K562 (cell line): ENCODE measurements at regions not wholly inside any gene's neighbourhood (a gene's known extent, or its start where the extent isn't known, plus 50 kb on each side); places are given as distances from the start of the nearest gene placed in this dataset.

ENCODE experiments used
- ATAC-seq: fragments of 200-7000 bp; cut with Tn5 transposase; 3 replicates; pipeline ENCODE4 v1.9.1; 2020; ENCODE audit warnings: moderate library complexity
- BruUV-seq: library from RNA; stranded (reverse); fragments of 400-500 nt; replicated peaks from 2 replicates; lab custom pipeline; 2021; lab: Mats Ljungman, UMichigan
- CTCF ChIA-PET: fragments of 300-600 bp; formaldehyde crosslinking; extraction: SDS; loops from one replicate; lab custom pipeline; 2021; ENCODE audit warnings: low intra/inter-chr PET ratio; lab: Yijun Ruan, JAX
- POLR2A ChIA-PET: fragments of 300-600, 350-650 bp; sonication (Branson Sonifier 250); formaldehyde crosslinking; extraction: SDS; loops from one replicate; lab custom pipeline; 2021; ENCODE audit warnings: antibody characterized with exemption, inconsistent platforms; lab: Yijun Ruan, JAX
- DNase-seq, 4 experiments: peaks; one replicate each; pipeline versions ENCODE4 v3.0.0 to v3.0.0-alpha.2; 2011 to 2018; ENCODE audit warnings: low spot score in 3 of 4, mixed read lengths in 3 of 4; ENCODE audit errors: extremely low read depth in 1 of 4
- FAIRE-seq: peaks from 2 replicates; lab custom pipeline; 2011; peaks lifted over from hg19 to GRCh38; lab: Jason Lieb, UNC
- H2AFZ ChIP-seq: 2 replicates; pipeline ENCODE4 v1.6.0; 2011; ENCODE audit warnings: low read depth, low read length, control low read depth, inconsistent platforms
- H3K27ac ChIP-seq: fragments of 200-600 bp; 3 replicates; pipeline ENCODE4 v1.8.0; 2011; ENCODE audit warnings: low read depth, mild to moderate bottlenecking, control low read depth, inconsistent platforms, low read length, moderate library complexity, mixed read lengths; ENCODE audit errors: extremely low read depth
- H3K27me3 ChIP-seq, 2 experiments: fragments of 300-600 bp in 1 of 2; 2 replicates in 1 of 2; 3 replicates in 1 of 2; pipeline versions ENCODE4 v1.6.0 to v1.8.0; 2011; ENCODE audit warnings: inconsistent platforms in 2 of 2, low read length in 2 of 2, mild to moderate bottlenecking in 1 of 2, mixed read lengths in 1 of 2, moderate library complexity in 1 of 2; ENCODE audit not compliant: control insufficient read depth in 2 of 2, insufficient read depth in 2 of 2
- H3K36me3 ChIP-seq: fragments of 300-600 bp; 3 replicates; pipeline ENCODE4 v1.8.0; 2011; ENCODE audit warnings: mild to moderate bottlenecking, low read length, inconsistent platforms; ENCODE audit not compliant: control insufficient read depth, insufficient read depth
- H3K4me1 ChIP-seq, 2 experiments: fragments of 200-600 bp in 1 of 2; replicated peaks in 1 of 2; 2 replicates in 1 of 2; 3 replicates in 1 of 2; pipeline versions ENCODE4 v1.5.1 to v1.8.0; 2011; ENCODE audit warnings: inconsistent platforms in 2 of 2, low read length in 2 of 2, mild to moderate bottlenecking in 1 of 2, mixed read lengths in 1 of 2, moderate library complexity in 1 of 2; ENCODE audit not compliant: control insufficient read depth in 2 of 2, insufficient read depth in 2 of 2
- H3K4me2 ChIP-seq: 2 replicates; pipeline ENCODE4 v1.6.1; 2011; ENCODE audit warnings: low read length, control low read depth, inconsistent platforms, mixed read lengths; ENCODE audit not compliant: insufficient read depth
- H3K4me3 ChIP-seq: fragments of 200-600 bp; sonication (generic), shearing (Covaris generic); 2 replicates; pipeline ENCODE4 v1.5.1; 2016; ENCODE audit warnings: control low read depth, inconsistent platforms
- H3K79me2 ChIP-seq: fragments of 200-600 bp; 3 replicates; pipeline ENCODE4 v1.8.0; 2011; ENCODE audit warnings: low read length, inconsistent platforms; ENCODE audit not compliant: control insufficient read depth, insufficient read depth
- H3K9ac ChIP-seq, 2 experiments: 2 replicates each; pipeline versions ENCODE4 v1.6.0 to v1.6.1; 2011; ENCODE audit warnings: low read depth in 2 of 2, low read length in 2 of 2, control low read depth in 1 of 2, inconsistent platforms in 1 of 2, mild to moderate bottlenecking in 1 of 2, mixed read lengths in 1 of 2; ENCODE audit not compliant: insufficient read depth in 1 of 2
- H3K9me1 ChIP-seq: one replicate; pipeline ENCODE4 v1.6.0; 2011; ENCODE audit warnings: inconsistent platforms, mild to moderate bottlenecking, low read length, moderate library complexity; ENCODE audit not compliant: control insufficient read depth, insufficient read depth
- H3K9me3 ChIP-seq: replicated peaks from 2 replicates; pipeline ENCODE4 v1.5.1; 2011; ENCODE audit warnings: low read depth, low read length, inconsistent platforms; ENCODE audit not compliant: control insufficient read depth, insufficient read depth
- H4K20me1 ChIP-seq: replicated peaks from 2 replicates; pipeline ENCODE4 v1.6.1; 2011; ENCODE audit warnings: low read length, inconsistent platforms, mixed read lengths; ENCODE audit not compliant: control insufficient read depth, insufficient read depth
- CBX5 ChIP-seq: IDR thresholded peaks from 2 replicates; pipeline ENCODE4 v1.6.1; 2014; ENCODE audit warnings: low read depth, borderline replicate concordance
- DPF2 ChIP-seq: fragments of 450-650 bp; IDR thresholded peaks from 2 replicates; pipeline ENCODE4 v1.6.1; 2016
- HNRNPH1 ChIP-seq: fragments of 200-400 bp; formaldehyde crosslinking; optimal IDR thresholded peaks from 2 replicates; pipeline ENCODE3; 2017; ENCODE audit warnings: low read depth, mild to moderate bottlenecking, low read length, moderate library complexity
- ILF3 ChIP-seq: fragments of 450-650 bp; IDR thresholded peaks from 2 replicates; pipeline ENCODE4 v1.6.1; 2018; ENCODE audit warnings: antibody characterized with exemption, mild to moderate bottlenecking, moderate library complexity, borderline replicate concordance
- JUND ChIP-seq, 2 experiments: IDR thresholded peaks; 2 replicates in 1 of 2; 3 replicates in 1 of 2; pipeline ENCODE4 v1.6.1; 2011; ENCODE audit warnings: borderline replicate concordance in 2 of 2, low read depth in 2 of 2, low read length in 2 of 2, improper control_type of control experiment in 1 of 2, missing biosample characterization in 1 of 2, missing genetic modification characterization in 1 of 2, missing genetic modification reagents in 1 of 2
- NR2C1 ChIP-seq, 2 experiments: fragments of 450-650 bp; IDR thresholded peaks; 2 replicates each; pipeline ENCODE4 v1.6.1; 2017; ENCODE audit warnings: mild to moderate bottlenecking in 2 of 2, antibody characterized with exemption in 1 of 2, inconsistent platforms in 1 of 2, missing compliant biosample characterization in 1 of 2, missing genetic modification characterization in 1 of 2
- POLR2B ChIP-seq: fragments of 450-650 bp; IDR thresholded peaks from 2 replicates; pipeline ENCODE4 v1.6.1; 2018; ENCODE audit warnings: low read depth; ENCODE audit not compliant: partially characterized antibody
- PRMT5 ChIP-seq: sonication (generic); formaldehyde crosslinking; IDR thresholded peaks from 2 replicates; pipeline ENCODE4 v1.5.0; 2020; ENCODE audit warnings: missing genetic modification reagents
- TCF7L2 ChIP-seq: fragments of 150-350 bp; IDR thresholded peaks from 2 replicates; pipeline ENCODE4 v1.6.1; 2016; ENCODE audit warnings: low read depth, mild to moderate bottlenecking, low read length, moderate library complexity
- THRAP3 ChIP-seq: fragments of 450-650 bp; IDR thresholded peaks from 2 replicates; pipeline ENCODE4 v1.6.1; 2016; ENCODE audit warnings: mild to moderate bottlenecking, inconsistent platforms, borderline replicate concordance
- ZNF143 ChIP-seq: sonication (generic); formaldehyde crosslinking; IDR thresholded peaks from 2 replicates; pipeline ENCODE4 v1.9.0; 2022; ENCODE audit warnings: mild to moderate bottlenecking, missing genetic modification reagents
- ZNF41 ChIP-seq: fragments of 250-450 bp; sonication (Bioruptor Pico); conservative IDR thresholded peaks from 2 replicates; pipeline ENCODE4 v1.4.0; 2020; ENCODE audit warnings: mild to moderate bottlenecking
- ZNF512 ChIP-seq: IDR thresholded peaks from 2 replicates; pipeline ENCODE4 v1.6.1; 2016; ENCODE audit warnings: missing genetic modification characterization, missing compliant biosample characterization
- WGBS: fragments of 100-300 bp; shearing (Covaris generic); methylation state at CpG from one replicate; pipeline ENCODE4 v1.1.6; 2016; ENCODE audit warnings: low coverage, mixed read lengths; ENCODE audit not compliant: insufficient coverage; ENCODE audit errors: missing lambda C conversion rate; 5-methylcytosine and 5-hydroxymethylcytosine counted together
- in situ Hi-C: fragments of 300-500 bp; cut with MboI; formaldehyde crosslinking; loops from 4 replicates; pipeline ENCODE4 v1.15.0; 2018; ENCODE audit warnings: inconsistent platforms, mixed read lengths
- intact Hi-C: fragments of 100-400 bp; cut with micrococcal nuclease; formaldehyde crosslinking; loops from 2 replicates; pipeline ENCODE4 v1.14.2; 2022
- TF ChIP-seq, protein P1 (sequence below): fragments of 450-650 bp; formaldehyde crosslinking; IDR thresholded peaks from 2 replicates; pipeline ENCODE4 v1.4.0; 2020; ENCODE audit warnings: mild to moderate bottlenecking

- TF ChIP-seq NR2C1 (IDR thresholded peaks at IDR 0.05) (peak; percentile 28; the same call in 1 of the 2 replicates), NR2C1 (tag; IDR thresholded peaks at IDR 0.05) (no peak), ZNF512 (tag) (peak; percentile 95), ZNF41 (CRISPR knock-in tag) (no peak)
- TF ChIP-seq, all 486 proteins: peak for 7
Measured at GRCh38 chr6:15913573-15913972, 215.3 kb upstream of the MYLIP start (continued).

GRCh38 chr6:15912505-15913400 is 216.1 kb upstream of the MYLIP start:
- no peak overlapping the region for H3K4me2 ChIP-seq
- H3K36me3 ChIP-seq, result no peaks in the 10 kb centered on the region
- no peak overlapping the region; the same call in 1 of the 2 replicates for H2AFZ ChIP-seq
- in situ Hi-C loops (no loop called here), intact Hi-C loops (no loop called here)
- peaks cover 21 to 51% of the 10 kb centered on the region in 2 experiments for H3K4me1 ChIP-seq
- 85% methylated on average over 9 of the region's 9 CpGs for WGBS
- H3K9me1 ChIP-seq, result no peaks in the 10 kb centered on the region
- H3K9me3 ChIP-seq, result no peaks in the 10 kb centered on the region
- no peak for ATAC-seq
- no peak overlapping the region; a peak in 1 of 4 replicates for H3K9ac ChIP-seq
- CTCF ChIA-PET, result no interaction called here
- H3K27me3 ChIP-seq, result no peaks in the 10 kb centered on the region
- DNase-seq, result no peak
- H3K4me3 ChIP-seq, result no peak overlapping the region
- BruUV-seq, result no TSS peak
- TF ChIP-seq, protein P1, sequence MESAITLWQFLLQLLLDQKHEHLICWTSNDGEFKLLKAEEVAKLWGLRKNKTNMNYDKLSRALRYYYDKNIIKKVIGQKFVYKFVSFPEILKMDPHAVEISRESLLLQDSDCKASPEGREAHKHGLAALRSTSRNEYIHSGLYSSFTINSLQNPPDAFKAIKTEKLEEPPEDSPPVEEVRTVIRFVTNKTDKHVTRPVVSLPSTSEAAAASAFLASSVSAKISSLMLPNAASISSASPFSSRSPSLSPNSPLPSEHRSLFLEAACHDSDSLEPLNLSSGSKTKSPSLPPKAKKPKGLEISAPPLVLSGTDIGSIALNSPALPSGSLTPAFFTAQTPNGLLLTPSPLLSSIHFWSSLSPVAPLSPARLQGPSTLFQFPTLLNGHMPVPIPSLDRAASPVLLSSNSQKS, result no peak
- TF ChIP-seq POLR2B (no peak), TCF7L2 (no peak), THRAP3 (no peak), JUND (IDR thresholded peaks at IDR 0.05; ENCODE audit: borderline replicate concordance, low read depth, low read length) (no peak), JUND (tag; IDR thresholded peaks at IDR 0.05; ENCODE audit: borderline replicate concordance, low read depth, low read length) (no peak), ZNF143 (CRISPR knock-in tag) (no peak), CBX5 (no peak), ILF3 (no peak), DPF2 (no peak), PRMT5 (CRISPR knock-in tag) (no peak), HNRNPH1 (no peak)
- FAIRE-seq, result no peak
- H3K27ac ChIP-seq, result no peak overlapping the region
- H3K79me2 ChIP-seq, result no peaks in the 10 kb centered on the region
- POLR2A ChIA-PET, result interaction anchor here (2.0 kb wide), 1 partner anchor 218 kb away, joined by 6 read pairs; no protein-coding TSS in a partner anchor
- no peaks in the 10 kb centered on the region for H4K20me1 ChIP-seq
